ENCODE measurements at regions not wholly inside any gene's neighbourhood (a gene's known extent, or its start where the extent isn't known, plus 50 kb on each side); places are given as distances from the start of the nearest gene placed in this dataset.

GRCh38 chr12:130097798-130098255 lies 64.4 kb upstream of the FZD10 start:
- TF ChIP-seq CTCF (IDR thresholded peaks at IDR 0.05; ENCODE audit: poor library complexity) (no peak), EZH2 (IDR thresholded peaks at IDR 0.05; ENCODE audit: borderline replicate concordance) (no peak)

All from hepatocyte (in vitro differentiated cells).